Bone marrow (tissue), 2 donors: ENCODE measurements at regions not wholly inside any gene's neighbourhood (a gene's known extent, or its start where the extent isn't known, plus 50 kb on each side); places are given as distances from the start of the nearest gene placed in this dataset.
"Not testable (repeated sequence)": the region's sequence is repeated elsewhere in the genome, so short reads cannot be mapped to it uniquely, and the experiment has no call there.

Experiments
- DNase-seq, 2 donors: peaks; one replicate each; lab custom pipeline; 2025; lab: John Stamatoyannopoulos, UW

DNA sequence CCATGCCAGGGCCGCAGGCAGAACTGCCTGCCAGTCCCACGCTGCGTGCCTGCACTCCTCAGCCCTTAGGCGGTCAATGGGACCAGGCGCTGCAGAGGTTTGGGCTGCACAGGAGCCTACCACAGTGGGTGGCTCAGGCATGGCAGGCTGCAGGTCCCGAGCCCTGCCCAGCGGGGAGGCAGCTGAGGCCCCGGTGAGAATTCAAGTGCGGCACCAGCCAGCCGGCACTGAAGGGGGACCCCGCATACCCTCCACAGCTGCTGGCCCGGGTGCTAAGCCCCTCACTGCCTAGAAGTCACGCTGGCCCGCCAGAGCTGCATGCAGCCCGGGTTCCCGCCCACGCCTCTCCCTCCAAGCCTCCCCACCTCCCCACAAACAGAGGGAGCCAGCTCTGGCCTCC lies 302.5 kb upstream of the UGT8 start:
- DNase-seq = no peak

DNA sequence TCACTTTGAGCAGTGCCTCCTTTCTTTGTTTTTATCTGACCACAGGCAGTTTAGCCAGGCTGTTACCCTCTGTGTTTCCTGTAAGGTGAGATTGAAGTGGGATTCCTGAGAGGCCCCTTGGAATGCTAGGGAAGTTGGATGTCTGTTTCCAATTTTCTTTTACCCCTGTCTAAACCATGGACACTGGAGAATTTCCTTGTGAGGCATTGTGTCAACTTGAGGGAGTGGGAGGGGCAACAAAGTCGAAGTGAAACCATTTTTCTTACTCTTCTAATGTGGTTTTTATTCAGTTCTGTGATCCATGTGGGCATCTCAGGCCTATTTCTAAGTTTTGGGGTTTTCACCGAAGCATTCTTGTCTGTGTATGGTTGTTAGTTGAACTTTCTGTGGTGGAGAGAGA lies 296.1 kb upstream of the UGT8 start:
- DNase-seq = no peak

DNA sequence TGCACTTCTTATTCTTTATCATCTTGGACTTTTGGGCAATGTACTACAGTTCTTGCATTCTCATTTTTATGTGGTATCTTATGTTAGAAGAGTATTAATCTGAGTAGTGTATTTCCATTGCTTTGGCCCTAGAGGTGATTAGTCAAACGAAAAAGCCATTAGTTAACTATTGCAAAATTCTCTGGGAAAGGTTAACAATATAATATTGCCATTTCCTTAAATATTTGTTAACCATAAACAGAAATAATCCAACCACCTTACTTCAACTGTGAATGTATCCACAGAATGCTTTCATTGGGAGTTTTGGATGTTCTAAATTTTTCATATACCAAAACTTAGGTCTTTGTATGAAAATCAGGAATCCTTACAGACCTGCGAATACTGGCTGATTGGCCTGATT lies 294.6 kb upstream of the UGT8 start:
- DNase-seq = no peak

DNA sequence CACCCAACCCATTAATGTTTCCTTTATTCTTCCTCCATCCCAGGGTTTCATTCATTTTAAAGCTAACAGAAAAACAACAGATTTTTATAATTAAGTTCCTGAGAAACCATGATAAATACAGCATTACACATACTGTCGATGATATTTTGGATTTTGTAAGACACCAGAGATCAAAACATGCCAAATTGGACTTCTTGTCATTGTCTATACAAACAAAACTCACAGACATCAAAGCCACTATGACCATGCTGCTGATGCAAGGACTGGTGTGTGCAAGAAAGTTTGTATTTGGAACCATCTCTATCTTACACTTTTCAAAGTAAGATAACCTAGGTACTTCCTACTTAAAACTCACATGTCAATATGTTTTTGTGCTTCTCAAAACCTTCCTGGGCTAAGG lies 294.0 kb upstream of the UGT8 start:
- DNase-seq = no peak

DNA sequence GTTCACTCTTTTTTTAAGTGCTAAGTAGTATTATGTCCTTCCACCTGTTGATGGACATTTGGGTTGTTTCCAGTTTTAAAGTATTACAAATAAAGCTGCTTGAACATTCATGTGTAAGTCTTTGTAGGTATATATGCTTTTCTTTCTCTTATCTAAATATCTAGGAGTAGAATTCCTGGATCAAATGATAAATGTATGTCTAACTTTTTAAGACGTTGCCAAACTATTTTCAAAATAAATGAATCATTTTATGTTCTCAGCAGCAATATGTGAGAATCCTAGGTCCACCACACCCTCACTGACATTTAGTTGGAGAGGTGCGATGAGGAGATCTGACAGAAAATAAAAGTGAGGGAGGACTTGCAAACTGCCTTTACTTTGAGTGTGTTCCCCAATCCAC lies 291.7 kb upstream of the UGT8 start:
- DNase-seq = no peak

DNA sequence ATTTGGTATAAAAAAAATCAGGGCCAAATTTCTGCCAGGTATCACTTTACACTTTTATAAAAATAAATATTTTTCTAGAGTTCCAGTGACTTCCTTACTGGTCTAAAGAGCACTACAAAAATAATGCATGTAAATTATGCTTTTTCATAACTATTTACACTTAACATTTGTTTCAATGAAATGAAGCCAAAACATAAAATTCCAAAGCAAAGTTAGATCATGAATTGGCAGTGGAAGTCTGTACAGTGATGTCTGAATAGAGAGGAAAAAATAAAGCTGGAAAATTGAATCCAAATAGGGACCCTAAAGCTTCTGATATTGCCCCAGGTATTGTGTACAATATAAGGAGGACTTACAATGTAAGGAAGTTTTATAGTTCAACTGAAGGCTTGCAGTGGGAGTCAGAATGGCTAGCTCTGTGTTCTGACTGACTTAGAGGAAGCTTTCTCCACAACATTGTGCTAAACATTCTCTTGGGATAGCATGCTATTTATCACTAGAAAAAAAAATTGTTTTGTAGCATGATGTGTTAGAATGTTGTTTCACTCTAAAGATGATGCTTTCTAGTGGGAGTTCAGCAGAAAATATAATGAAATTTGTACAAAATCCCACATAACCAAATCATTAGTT lies 288.2 kb upstream of the UGT8 start:
- no peak for DNase-seq

DNA sequence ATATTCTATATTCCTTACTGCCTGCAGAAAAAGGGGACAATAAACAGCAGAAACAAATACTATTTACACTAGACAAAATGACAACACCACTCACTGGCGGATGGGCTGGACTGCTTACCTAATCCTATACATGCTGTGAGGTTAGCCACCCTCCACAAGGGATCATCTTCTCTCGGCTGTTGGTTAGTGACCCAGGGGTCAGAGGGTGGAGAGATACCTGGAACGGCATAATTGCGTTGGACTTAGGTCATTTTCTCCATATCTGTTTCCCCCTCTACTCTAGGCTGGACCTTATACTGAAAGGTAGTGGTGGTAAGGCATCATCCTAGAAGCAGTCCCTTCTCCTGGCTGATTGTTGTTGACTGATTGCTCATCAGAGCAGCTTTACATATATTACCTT lies 286.8 kb upstream of the UGT8 start:
- no peak for DNase-seq

DNA sequence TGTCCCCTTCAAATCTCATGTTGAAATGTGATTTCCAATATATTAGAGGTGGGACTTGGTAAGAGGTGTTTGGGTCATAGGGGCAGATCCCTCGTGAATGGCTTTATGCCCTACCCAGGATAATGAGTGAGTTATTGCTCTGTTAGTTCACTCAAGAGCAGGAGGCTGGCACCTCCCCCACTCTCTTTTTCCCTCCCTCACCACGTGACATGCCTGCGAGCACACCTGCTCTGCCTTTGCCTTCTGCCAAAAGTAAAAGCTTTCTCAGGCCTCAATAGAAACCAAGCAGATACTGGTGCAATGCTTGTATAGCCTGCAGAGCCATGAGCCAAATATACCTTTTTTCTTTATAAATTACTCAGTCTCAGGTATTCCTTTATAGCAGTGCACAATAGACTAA lies 286.3 kb upstream of the UGT8 start:
- no peak for DNase-seq

DNA sequence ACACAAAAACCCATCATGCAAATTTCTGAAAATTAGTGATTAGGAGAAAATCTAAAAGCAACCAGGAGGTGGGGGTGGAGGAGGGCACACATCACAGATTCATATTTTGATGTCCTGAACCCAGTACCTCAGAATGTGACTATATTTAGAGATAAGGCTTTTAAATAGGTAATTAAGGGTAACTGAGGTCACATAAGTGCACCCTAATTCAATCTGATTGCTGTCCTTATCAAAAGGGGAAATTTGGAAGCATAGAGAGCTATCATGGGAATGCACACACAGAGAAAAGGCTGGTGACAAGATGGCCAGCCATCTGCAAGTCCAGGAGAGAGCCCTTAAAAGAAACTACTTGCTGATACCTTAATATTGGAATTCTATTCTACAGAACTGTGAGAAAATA lies 281.8 kb upstream of the UGT8 start:
- DNase-seq = no peak

DNA sequence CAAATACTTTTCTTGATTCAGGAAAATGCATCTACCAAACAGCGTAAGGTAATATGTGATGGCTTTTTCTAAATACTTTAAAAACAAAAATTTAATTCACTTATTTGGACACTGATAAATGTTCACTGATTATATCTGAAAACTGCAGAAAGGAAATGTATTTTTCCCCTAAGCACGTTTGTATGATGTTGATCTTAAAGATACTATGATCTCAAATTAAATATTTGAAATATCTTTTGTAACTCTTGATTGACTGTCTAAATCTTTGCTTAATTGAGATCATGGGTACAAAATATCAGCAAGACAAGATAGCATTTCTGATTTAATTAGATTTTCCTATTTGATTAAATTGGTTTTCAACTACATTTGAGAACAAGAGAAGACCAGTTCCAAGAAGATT lies 281.0 kb upstream of the UGT8 start:
- no peak for DNase-seq

DNA sequence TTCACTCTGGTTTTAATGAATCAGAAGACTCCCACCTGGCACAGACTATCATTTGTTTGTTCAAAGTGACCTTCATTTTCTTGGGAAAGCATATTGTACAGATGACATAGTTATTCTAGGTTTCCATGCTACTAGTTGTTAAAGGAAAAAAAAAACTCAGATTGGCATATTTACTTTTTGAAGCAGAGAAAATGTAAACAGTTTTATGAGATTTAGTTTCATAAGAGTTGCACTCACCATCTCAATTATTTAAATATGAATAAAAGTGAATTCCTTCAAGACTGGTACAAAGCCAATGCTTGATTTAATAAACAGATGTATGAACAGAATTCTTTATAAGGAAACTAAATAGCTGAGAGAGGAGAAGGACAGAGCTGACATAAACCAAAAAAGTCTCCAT lies 280.3 kb upstream of the UGT8 start:
- no peak for DNase-seq

DNA sequence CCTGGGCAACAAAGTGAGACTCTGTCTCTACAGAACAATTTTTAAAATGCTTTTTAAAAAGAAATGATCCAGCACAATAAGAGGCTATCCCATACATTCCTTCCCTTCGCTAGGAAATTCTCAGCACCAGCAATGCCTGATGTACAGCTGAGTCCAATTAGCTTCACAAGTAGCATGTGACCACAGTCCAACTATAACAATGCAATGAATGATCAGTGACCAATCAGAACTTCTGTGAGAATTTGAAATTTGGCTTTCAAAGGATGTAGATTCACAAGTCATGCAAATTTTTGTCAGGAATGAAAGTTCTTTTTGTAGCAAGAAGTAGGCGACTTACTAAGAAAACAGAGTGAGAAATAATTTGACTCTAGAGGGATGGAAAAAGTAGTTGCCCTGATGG lies 278.5 kb upstream of the UGT8 start:
- DNase-seq = no peak

DNA sequence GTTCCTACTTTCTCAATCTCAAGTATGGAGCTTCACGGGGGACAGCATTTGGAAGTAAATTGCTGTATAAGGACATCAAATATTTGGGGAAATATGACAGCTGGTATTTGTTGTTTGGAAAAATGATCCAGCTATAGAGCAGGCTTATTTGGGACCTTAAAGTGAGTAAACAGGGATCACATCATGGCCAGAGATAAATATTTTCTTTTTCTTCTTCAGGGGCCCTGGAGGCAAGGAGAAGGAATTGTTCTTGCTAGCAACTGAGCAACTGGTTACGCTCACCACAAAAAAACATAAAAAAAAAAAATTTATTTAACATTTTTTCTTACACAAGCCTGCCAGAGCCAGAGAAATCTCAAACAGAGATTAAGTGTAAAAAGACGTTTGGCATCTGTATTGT lies 277.2 kb upstream of the UGT8 start:
- no peak for DNase-seq

DNA sequence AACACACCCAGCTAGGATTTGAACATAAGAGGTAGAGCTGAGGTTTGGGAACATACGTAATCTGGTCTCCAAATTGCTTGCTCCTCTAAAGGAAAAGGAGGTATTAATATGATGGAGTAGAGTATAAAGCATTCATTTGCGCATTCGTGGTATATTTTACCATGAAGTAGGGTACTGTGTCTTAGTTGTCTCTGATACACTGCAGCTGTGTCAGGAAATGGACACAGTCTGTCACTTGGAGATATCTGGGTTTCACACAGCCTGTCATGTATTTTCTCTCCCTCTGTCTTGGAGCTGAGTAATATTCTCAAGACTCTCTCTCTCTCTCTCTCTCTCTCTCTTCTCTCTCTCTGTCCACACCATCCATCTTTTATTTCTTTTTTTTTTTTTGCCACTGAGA lies 274.8 kb upstream of the UGT8 start:
- DNase-seq = no peak

DNA sequence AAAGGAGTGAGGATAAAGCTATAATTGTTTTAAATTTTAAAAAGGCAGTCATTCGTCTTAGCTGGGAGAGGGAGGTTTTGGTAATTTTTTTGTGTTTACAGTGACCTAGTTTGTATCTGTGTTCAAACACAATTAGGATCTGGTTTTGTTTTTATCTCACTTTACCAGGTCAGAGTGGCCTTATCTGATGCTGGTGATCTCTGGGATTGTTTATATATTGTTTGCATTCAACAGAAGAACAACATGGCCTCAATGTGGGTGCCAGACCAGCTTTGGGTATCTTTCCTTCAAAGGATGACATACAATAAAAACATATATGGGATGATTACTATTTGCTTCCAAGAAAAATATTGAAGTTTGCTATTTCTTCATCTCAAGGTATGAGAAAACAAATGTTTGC lies 272.2 kb upstream of the UGT8 start:
- no peak for DNase-seq

DNA sequence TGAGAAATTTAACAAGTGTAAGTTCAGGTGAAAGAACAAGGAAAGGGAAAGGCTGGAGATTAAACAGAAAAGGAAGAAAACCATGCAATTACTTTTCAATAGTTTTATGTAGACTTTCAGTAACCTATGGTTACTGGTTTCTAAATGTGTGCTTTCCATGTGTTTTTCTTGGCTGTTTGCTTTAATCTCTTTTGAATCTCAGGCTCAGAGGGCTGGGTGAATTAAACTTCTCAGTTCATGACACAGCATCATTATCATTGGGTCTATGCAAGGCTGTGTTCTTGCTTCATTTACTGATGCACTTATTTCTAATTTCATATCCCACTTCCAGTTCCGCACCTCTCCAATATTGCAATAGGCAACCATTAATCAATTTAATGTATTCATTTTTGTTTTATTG lies 266.5 kb upstream of the UGT8 start:
- no peak for DNase-seq

DNA sequence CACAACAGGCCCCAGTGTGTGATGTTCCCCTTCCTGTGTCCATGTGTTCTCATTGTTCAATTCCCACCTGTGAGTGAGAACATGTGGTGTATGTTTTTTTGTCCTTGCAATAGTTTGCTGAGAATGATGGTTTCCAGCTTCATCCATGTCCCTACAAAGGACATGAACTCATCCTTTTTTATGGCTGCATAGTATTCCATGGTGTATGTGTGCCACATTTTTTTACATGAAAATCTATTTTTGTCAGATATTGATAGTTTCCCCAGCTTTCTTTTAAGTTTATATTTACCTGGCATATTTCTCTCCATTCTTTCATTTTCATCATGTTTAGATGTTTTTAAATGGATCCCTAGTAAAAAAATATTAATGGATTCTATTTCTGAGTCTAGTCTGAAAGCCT lies 264.2 kb upstream of the UGT8 start:
- not testable (repeated sequence) for DNase-seq

DNA sequence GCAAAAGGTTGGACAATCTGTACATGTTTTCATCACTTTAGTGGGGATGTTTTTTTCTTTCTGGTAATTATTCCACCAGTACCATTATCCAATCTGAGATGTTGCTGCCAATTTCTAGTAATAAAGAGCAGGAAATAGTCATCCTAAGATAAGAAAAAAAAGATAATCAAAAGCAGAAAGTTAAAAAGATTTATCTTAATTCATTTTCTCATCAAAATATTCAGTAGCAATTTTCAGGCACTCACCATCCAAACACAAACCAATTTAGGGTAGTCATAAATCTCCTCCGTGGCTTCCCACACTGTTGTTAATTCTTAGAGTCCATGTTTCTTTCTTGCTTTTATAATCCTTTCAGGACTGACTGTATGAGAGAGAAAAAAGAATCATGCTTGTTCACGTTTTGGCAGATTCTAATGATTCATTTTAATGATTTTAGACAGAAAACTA lies 263.7 kb upstream of the UGT8 start:
- no peak for DNase-seq

DNA sequence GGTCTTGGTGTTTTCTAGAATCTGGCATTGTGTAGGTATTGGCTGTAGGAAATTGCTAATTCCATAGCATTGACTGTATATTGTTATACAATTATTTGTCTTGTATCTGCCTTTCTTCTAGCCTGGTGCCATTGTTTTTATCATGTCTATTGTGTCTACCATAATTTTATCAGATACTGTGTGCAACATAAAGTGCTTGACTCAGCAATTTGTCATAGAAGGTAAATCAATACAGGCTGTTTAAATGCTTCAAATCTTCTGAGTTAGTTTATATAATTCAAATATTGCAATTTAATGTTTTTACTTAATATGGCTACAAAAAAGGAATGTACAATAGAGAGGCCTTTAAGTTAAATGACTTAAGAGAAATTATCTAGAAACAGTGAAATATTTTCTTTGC lies 263.3 kb upstream of the UGT8 start:
- DNase-seq = no peak

DNA sequence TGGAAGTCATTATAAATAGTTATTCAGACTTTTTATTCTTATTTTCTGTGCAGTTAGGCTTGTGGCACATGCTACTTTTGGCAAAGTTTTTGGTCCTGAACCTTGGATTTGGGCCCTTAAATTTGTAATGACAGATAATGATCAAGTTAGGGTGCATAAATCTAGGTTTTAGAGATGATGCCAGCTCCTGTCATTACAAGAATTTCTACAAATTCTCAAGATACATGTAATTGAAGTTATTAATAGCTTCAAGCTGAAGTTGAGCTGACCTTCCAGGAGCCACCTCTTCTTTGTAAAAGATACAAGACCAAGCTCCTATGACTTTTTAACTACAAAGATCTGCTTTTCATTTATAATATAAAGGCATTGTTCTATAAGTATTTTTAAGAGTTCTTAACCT lies 255.6 kb upstream of the UGT8 start:
- no peak for DNase-seq

DNA sequence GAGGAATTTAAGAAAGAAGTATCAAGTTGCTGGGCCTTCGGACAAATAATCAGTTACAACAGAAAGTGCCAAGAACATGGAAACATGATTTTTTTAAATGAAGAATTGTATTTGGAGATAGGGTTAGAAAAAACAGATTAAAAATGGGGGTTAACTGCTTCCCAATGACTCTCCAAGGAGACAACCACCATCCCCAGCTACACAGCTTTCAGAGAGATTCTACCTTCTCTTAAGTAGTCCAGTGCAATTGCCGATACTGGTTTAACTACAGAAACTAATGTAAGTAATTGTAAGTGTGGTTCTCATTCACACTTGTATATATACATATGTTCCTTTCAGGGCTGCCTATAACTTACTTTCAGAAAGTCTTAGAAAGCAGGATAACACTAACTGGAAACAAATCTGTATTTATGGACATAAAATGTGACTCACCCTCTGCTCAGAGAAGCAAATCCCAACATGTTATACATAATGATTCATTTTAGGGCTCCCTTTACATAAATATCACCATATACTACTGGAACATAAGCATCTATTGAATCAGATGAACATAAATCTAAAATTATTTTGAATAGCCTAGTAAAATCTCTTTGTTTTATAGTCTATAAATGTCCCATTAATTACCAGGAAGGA lies 248.9 kb upstream of the UGT8 start:
- no peak for DNase-seq

DNA sequence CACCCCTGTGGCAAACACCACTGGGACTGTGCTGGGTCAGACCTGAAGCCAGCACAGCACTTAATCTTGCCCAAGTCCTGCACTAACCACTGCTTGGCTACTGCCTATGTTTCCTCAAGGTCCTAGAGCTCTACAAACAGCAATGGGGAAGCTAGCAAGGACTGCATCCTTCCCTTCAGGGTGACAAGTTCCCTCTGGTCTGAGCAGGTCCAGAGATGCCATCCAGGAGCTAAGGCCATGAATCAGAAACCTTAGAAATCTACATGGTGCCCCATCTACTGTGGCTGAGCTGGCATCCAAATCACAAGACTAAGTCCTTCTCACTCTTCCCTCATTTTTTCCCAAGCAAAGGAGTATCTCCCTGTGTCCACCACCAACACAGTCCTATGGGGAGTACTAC lies 239.7 kb upstream of the UGT8 start:
- no peak for DNase-seq

DNA sequence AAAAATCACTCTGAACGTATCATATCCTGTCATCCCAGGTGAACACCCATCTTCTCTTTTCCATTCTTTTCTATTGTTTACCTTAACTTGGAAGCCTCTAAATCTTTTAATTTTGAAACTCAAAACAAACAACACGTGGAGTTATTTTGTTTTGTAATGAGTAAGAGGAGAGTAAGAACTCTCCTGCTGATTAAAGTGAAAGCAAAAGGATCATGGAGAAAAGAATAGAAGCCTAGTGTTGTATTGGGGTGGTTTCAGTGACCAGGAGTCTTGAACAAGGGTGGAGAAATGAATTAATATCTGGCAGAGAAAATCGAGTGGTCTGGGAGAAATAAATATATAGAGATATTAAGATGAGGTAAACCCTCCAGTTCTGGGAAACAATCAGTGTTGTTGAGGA lies 237.4 kb upstream of the UGT8 start:
- DNase-seq = no peak

DNA sequence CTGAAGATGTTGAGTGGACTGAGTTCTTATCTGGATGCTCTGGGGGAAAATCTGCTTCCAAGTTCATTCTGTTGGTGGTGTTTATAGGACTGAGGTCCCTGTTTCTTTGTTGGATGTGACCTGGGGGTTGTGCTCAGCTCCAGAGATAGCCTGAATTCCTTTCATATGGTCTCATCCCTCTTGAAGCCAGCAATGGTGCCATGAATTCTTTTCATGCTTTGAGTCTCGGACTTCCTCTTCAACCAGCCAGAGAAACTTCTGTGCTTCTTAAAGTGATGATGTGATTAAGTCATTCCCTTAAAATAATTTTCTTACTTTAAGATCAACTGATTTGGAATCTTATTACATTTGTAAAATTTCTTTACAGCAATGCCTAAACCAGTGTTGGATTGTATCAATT lies 233.8 kb upstream of the UGT8 start:
- no peak for DNase-seq
